Fibroblast of skin of right biceps (primary cell): ENCODE measurements at regions not wholly inside any gene's neighbourhood (a gene's known extent, or its start where the extent isn't known, plus 50 kb on each side); places are given as distances from the start of the nearest gene placed in this dataset.
"Not testable (repeated sequence)": the region's sequence is repeated elsewhere in the genome, so short reads cannot be mapped to it uniquely, and the experiment has no call there.

Experiments used
- DNase-seq: peaks from one replicate; pipeline ENCODE4 v3.0.0-alpha.2; 2013

- not testable (repeated sequence) for DNase-seq
Observed at GRCh38 chr14:106196459-106196858, 670.1 kb downstream of the TMEM121 start.

- not testable (repeated sequence) for DNase-seq
Observed at GRCh38 chr14:106197264-106197663, 670.9 kb downstream of the TMEM121 start.

GRCh38 chr14:106199097-106199496 lies 672.7 kb downstream of the TMEM121 start:
- no peak for DNase-seq

GRCh38 chr14:106200541-106201315 lies 674.3 kb downstream of the TMEM121 start:
- DNase-seq: no peak

GRCh38 chr14:106201376-106201775 lies 675.0 kb downstream of the TMEM121 start:
- DNase-seq: no peak

GRCh38 chr14:106203438-106203837 lies 677.1 kb downstream of the TMEM121 start:
- DNase-seq: no peak

GRCh38 chr14:106204063-106204462 lies 677.7 kb downstream of the TMEM121 start:
- no peak for DNase-seq

GRCh38 chr14:106207316-106207715 lies 680.9 kb downstream of the TMEM121 start:
- no peak for DNase-seq

- no peak for DNase-seq
Observed at GRCh38 chr14:106208794-106209193, 682.4 kb downstream of the TMEM121 start.

- DNase-seq: no peak
Observed at GRCh38 chr14:106209755-106210154, 683.4 kb downstream of the TMEM121 start.

- DNase-seq: no peak
Observed at GRCh38 chr14:106210650-106211049, 684.3 kb downstream of the TMEM121 start.

GRCh38 chr14:106211334-106211900 lies 685.0 kb downstream of the TMEM121 start:
- DNase-seq: no peak

GRCh38 chr14:106215229-106215628 lies 688.8 kb downstream of the TMEM121 start:
- no peak for DNase-seq

GRCh38 chr14:106216679-106217078 lies 690.3 kb downstream of the TMEM121 start:
- DNase-seq: no peak

- no peak for DNase-seq
Observed at GRCh38 chr14:106218174-106218573, 691.8 kb downstream of the TMEM121 start.

GRCh38 chr14:106222311-106222710 lies 695.9 kb downstream of the TMEM121 start:
- no peak for DNase-seq

GRCh38 chr14:106222731-106223130 lies 696.3 kb downstream of the TMEM121 start:
- DNase-seq: no peak

- no peak for DNase-seq
Observed at GRCh38 chr14:106227793-106228192, 701.4 kb downstream of the TMEM121 start.

- no peak for DNase-seq
Observed at GRCh38 chr14:106228541-106229158, 702.3 kb downstream of the TMEM121 start.

- DNase-seq: no peak
Observed at GRCh38 chr14:106230071-106230470, 703.7 kb downstream of the TMEM121 start.

GRCh38 chr14:106233191-106233590 lies 706.8 kb downstream of the TMEM121 start:
- DNase-seq: not testable (repeated sequence)

GRCh38 chr14:106234525-106235254 lies 708.3 kb downstream of the TMEM121 start:
- DNase-seq: not testable (repeated sequence)
